Omental fat pad (tissue), 3 donors: ENCODE measurements at regions not wholly inside any gene's neighbourhood (a gene's known extent, or its start where the extent isn't known, plus 50 kb on each side); places are given as distances from the start of the nearest gene placed in this dataset.

ENCODE experiments used
- ATAC-seq: fragments of 150-250 bp; one replicate; pipeline ENCODE4 v1.9.1; 2016; ENCODE audit warnings: mild to moderate bottlenecking, moderate library complexity; ENCODE audit not compliant: low FRiP score
- DNase-seq: peaks from one replicate; pipeline ENCODE4 v3.0.0-alpha.2; 2019; ENCODE audit warnings: low spot score
- TF ChIP-seq, protein P1 (sequence below), 3 donors: fragments of 450-650 bp; IDR thresholded peaks; one replicate each; pipeline ENCODE4 v1.5.1; 2016 to 2017; ENCODE audit warnings: antibody characterized with exemption in 3 of 3, mild to moderate bottlenecking in 3 of 3, moderate library complexity in 2 of 3

GRCh38 chr22:34998921-34999320 is 67.0 kb upstream of the ISX start:
- ATAC-seq (no peak), DNase-seq (no peak)
- TF ChIP-seq, protein P1, sequence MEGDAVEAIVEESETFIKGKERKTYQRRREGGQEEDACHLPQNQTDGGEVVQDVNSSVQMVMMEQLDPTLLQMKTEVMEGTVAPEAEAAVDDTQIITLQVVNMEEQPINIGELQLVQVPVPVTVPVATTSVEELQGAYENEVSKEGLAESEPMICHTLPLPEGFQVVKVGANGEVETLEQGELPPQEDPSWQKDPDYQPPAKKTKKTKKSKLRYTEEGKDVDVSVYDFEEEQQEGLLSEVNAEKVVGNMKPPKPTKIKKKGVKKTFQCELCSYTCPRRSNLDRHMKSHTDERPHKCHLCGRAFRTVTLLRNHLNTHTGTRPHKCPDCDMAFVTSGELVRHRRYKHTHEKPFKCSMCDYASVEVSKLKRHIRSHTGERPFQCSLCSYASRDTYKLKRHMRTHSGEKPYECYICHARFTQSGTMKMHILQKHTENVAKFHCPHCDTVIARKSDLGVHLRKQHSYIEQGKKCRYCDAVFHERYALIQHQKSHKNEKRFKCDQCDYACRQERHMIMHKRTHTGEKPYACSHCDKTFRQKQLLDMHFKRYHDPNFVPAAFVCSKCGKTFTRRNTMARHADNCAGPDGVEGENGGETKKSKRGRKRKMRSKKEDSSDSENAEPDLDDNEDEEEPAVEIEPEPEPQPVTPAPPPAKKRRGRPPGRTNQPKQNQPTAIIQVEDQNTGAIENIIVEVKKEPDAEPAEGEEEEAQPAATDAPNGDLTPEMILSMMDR (IDR thresholded peaks at IDR 0.05): no peak

- TF ChIP-seq, protein P1 (IDR thresholded peaks at IDR 0.05): no peak
- no peak for ATAC-seq
These were observed 57.7 kb upstream of the ISX start for GRCh38 chr22:35008213-35008612.

GRCh38 chr22:35010543-35010942 is 55.4 kb upstream of the ISX start:
- ATAC-seq (no peak), DNase-seq (no peak)
- TF ChIP-seq, protein P1 (IDR thresholded peaks at IDR 0.05): no peak

More at GRCh38 chr22:35008213-35008612, 57.7 kb upstream of the ISX start:
- DNase-seq: no peak

GRCh38 chr22:35014812-35015211 is 51.1 kb upstream of the ISX start:
- ATAC-seq (no peak), DNase-seq (no peak)
- TF ChIP-seq, protein P1 (IDR thresholded peaks at IDR 0.05): no peak
